Amygdala (tissue), 56 donors: ENCODE measurements at regions not wholly inside any gene's neighbourhood (a gene's known extent, or its start where the extent isn't known, plus 50 kb on each side); places are given as distances from the start of the nearest gene placed in this dataset.
"Not testable (repeated sequence)": the region's sequence is repeated elsewhere in the genome, so short reads cannot be mapped to it uniquely, and the experiment has no call there.

ENCODE experiments used
- DNase-seq, 56 donors: peaks; one replicate each; lab custom pipeline; 2025; lab: John Stamatoyannopoulos, UW

DNA sequence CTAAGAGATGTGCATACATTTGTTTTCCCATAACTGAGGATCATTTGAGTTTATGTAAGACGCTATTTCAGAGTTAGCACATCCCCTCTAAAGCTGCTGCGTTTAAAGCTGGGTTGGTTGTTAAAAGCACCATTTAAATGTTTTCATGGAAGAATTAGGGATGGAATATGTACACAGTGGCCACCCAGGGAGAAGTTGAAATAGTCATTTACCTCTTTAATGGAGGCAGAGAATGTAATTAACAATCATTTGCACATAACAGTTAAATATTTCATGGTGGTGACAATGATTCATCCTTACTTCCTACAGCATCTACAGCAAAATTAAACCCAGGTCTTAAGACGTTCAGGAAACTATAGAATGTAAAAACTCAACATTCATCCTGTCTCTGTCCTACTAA lies 100.3 kb downstream of the KIF4B start:
- no peak for DNase-seq

DNA sequence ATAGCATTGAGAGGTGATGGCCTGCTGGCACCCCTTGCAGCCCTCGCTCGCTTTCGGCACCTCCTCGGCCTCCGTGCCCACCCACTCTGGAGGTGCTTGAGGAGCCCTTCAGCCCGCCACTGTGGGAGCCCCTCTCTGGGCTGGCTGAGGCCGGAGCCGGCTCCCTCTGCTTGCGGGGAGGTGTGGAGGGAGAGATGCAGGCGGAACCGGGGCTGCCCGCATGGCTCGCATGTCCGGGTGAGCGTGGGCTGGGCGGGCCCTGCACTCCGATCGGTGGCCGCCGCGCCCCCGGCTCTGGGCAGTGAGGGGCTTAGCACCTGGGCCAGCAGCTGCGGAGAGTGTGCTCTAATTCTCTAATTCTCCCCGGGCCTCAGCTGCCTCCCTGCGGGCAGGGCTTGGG lies 101.1 kb downstream of the KIF4B start:
- DNase-seq: no peak

DNA sequence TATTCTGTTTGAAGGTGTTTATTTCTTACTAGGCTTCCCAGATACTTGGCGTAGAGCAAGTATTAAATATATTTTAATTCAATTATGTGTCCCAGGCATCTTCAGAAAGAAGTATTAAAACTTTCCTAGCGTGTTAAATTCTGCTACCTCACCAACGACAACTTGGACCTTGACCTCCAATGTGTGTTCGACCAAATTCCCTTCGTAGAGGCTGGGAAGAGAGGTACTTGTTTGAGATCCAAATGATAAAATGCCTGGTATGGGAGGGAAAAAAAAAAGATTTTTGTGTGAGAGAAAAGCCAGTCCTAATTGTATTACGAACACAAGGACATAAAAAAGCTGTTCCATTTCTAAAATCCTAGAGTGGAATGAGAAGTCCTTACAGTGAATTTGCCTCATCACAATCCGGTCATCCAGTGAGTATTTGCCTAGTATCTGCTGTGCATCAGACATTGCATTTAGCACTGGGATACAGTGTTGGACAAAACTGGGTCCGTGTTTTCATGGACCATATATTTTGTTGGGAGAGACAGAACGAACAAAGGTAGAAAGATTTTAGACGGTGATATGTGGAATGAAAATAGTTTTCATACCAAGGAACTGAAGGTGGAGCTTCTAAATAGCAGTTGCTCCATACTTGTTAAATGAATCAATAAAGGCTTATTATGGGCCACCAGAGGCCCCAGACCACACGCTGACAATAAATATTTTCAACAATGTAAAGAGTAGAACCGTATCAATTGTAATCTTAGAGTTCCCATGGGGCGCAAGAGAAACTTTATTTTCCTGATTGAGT lies 103.1 kb downstream of the KIF4B start:
- no peak for DNase-seq

DNA sequence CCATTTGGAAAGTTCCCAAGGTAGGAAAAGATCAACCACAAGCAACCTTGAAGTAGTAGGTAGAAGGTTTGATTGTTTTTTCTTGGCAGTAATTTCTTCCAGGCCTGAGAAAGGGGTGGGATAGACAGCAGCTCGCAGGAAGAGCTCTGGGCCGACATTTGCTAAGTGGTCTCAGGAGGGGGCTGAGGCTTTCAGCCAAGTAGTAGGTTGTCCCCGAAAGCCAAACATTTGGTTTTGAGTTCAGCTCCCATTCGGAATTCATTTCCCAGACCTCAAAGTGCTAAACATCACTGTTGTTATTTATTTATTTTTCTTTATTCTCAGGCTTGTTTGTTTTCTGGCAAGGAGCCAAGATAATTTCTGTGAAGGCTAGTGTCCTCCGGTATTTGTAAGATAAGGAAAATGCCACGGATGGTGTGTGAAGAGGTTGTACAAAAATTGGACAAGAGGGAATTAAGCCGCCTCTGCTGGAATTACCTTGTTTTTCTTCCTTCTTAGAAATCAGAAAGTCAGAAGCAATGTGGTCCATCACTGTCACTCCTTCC lies 112.1 kb downstream of the KIF4B start:
- DNase-seq: no peak

DNA sequence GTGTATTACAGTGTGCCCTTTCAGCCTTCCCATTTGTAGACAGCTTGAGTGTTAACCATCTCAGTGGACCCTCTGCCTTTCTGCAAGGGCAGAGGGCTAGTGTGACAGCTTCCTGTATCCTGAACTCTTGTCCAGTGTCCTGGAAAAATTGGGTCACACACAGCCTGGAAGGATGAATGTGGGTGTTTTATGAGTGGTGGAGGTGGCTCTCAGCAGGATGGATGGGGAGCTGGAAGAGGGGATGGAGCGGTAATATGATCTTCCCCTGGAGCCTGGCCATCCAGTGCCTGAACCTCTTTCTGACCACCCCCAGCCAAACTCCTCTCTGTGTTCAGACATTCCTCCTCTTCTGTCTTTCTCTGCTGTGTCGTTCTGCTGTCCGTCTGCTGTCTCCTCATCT lies 113.0 kb downstream of the KIF4B start:
- no peak for DNase-seq

DNA sequence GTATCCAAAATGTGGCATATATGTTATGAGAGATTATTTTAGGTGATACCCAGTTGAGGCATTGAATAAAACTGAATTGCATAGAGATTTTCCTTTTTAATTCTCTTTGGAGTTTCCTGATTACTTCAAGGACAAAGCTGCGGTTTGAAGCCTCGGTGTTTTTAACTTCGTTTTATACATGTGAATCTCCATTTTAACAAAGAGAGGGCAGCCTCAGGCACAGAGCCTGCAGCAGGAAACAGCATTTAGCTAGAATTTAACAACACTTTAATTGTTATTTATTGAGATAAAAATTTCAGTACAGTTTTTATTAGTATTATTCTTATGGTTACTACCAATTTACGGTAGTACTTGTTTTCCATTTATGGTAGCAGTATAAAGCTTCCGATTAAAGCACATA lies 114.0 kb downstream of the KIF4B start:
- DNase-seq: no peak

DNA sequence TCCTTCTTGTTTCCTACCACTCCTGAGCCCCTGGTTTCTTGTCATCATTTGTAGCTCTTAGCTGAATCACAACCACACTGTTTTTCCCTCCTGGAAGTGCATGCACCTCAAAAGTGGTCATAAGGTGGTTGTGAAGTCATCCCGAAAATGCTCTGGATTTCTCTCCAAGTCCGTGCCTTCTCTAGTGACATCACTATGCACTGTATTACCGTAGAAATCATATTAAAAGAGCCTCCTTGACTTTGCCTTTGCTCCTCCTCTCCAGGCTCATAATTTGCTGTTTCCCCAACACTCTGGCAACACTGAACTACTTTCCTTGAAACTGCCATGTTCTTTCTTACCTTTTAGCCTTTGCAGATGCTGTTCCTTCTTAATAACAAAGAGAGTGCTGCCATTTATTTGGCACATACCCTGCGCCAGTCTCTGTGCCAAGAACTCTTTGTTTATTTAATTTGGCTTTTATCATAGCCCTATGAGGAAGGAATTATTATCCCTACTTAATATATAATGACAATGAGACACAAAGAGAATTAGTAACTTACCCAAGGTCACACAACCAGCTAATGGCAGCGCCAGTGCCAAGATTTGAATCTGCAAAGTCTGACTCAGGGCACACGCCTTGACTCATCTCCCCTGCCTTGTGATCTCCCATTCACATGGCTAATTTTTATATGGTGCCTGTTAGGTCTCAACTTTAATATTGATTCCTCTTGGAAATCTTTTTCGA lies 115.4 kb downstream of the KIF4B start:
- DNase-seq: no peak

DNA sequence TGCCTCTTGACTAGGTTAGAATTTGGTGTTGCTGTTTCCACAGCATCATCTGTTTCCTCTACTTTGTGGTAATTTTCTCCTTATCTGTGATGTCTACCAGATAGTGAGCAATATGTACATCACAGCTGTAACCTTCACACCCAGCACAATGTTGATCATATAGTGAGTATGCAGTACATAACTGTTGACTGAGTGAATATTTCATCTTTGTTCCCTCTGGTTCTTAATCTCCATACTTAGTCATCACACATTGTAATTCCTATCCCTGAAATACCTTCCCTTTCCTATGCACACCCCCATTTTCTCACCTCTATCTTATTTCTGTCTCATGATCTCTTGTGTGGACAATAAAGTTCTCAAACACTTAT lies 115.9 kb downstream of the KIF4B start:
- DNase-seq: no peak

DNA sequence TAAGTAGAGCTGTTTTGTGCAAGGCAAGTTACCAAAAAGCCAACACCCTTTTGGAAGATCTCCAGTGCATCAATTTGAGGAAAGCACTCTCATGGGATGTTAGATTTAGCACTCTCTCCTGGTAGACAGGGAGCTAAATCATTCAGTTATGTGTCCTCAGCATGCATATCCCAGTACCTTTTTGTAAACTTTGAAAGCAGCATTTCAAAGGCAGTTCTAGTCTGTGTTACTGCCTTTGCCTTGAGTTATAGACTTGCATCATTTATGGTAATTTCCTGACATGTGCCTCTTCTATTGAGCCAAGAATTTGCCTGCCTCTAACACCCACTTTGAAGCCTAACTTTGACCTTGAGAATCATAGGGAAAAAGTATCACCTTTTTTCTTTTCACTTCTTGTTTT lies 120.6 kb downstream of the KIF4B start:
- DNase-seq: no peak

DNA sequence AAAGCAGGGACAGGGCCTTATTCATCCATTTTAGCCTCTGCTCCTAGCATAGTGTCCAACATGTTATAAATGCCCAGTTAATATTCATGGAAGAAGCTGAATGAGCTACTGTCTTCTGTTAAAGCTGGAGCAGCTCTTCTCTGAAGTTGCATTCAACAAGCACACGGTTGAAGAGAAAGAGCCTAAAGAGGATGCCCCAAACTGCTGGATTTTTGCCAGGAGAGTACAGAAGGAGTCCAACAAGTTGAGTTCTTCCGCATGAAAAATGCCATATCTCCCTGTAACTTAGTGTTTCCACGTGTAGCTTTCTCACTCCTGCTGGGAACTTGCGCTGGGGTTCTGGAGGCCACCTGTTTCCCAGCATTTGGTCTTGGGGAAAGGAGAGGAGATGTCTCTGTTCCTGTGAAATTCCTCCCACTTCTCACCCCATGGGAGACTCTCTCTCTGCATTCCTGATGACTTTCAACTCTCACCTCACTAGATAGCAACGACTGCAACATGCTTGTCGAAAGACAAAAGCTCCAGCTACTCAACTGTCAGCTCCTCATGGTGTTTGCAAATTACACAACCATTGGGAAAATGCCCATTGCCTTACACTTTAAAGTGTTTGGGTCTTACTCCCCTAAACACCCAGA lies 122.8 kb downstream of the KIF4B start:
- peak in 1 of 56 donors; percentile 2 for DNase-seq

DNA sequence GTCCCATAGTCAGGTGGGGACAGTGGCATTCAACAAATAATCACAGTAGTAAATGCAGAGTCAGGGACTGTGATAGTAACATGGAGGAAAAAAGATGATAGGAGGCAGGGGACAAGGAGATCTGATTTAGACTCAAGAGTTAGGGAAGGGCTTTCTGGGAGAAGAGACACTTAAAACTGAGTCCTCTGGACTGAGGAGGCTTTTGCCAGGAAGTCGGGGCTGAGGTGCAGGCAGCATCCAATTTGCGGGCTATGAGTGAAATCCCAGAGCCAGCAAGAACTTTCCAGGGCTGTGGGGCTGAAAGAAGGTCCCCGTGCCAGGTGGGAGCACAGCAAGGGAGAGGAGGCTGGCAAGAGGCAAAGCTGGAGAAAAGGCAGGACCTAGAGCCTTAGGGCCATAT lies 124.1 kb downstream of the KIF4B start:
- DNase-seq: no peak

DNA sequence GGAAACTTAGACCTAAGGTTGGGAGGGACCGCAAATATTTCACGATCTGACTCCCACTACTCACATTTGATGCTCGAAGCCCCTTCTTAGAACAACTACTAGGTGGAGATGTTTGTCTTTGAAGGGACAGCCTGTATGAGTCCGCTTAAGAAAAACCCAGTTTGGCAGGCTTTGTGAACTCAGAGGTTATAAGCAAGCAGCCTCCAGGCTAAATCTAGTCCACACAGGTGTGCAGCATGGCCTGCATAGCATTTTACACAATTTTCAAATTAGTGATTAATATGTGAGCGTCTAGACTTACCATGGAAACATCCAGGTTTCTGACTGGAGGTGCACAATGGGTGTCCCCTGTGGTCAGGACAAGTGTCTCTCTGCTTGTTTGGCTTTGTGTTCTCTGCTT lies 127.1 kb downstream of the KIF4B start:
- no peak for DNase-seq

DNA sequence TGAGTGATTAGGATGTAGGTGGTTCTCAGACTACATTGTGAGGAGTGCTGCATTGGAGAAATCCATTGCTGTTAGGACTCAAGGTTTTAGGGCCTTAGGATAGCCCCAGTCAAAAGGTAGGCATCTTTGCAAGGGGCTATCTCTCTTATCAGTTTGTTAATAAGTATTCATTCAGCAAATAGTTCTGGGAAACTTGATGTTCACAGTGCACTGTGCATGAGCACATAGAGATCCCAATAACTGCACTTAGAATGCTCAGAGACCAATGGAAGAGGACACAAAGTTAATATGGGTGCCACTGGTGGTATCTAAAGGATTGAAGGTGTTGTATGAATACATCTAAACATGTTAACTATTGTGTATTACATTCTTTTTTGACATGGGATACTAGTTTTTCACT lies 131.4 kb downstream of the KIF4B start:
- DNase-seq: no peak

DNA sequence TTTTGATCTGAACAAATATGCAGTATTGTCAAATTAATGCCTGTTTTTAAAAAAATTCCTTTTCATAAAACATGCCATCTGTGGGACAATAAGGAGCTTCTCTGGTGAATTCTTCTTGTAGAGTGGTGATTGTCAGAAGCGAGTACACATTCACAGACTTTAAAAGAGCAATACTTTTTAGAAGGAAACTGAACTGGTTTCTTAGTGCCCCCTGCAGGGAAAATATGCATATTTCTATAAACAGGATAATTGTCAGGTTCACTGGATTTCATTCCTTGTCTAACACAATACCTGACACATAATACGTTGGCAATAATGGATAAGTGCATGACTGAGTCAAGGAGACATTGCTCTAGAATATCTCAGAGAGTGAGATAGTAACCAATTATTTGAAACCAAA lies 133.7 kb downstream of the KIF4B start:
- no peak for DNase-seq

DNA sequence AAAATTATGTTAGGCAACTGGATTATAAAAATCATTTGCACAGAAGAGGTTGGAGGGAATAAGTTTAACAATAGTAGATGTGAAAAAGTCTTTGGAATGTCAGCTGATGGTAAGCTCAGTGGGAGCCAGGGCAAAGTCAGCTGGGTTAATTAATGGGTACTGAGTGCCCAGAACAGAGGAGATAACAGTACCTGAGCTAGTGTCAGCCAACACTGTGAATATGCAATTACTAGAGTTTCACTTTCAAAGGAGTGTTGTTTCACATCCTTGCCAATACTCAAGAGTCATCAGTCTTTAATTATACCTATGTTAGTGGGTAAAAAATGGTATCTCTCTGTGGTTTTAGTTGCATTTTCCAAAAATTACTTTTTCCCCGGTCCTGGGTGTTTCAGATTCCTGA lies 135.1 kb downstream of the KIF4B start:
- DNase-seq: no peak

DNA sequence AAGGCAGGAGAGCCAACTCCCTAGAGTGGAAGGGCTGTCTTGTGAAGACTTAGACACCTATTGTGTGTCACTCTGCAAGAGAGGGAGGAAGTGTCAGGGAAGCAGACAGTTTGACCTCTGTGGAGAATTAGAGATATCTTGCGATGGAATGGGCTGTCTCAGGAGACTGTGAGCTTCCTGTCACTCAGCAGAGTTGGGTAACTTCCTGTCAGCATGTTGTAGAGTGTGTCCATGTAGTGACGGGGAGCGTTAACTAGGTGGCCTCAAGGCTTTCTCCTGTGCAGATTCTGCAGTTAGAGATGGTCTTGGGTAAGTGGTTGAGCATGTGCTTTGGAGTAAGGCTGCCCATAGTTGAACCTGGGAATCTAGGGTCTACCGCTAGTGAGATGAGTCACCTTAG lies 136.5 kb downstream of the KIF4B start:
- no peak for DNase-seq

DNA sequence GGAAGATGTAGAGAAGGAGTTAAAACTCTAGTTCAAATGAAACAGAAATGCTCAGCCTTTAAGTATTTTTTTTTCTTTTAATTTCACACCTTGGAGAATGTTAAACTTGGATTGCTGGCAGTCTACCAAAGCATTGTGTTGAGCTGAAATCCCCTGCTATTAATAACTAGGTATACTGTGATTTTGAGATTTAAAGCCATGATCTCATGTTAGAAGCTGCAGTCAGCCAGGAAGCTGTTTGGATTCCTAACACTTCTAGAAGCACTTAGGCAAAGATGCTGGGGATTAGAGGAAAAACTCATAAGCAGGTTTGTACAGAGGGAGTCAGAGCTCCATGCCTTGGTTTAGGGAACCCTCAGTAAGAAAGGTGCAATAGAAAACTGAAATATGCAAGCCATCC lies 141.4 kb downstream of the KIF4B start:
- no peak for DNase-seq

DNA sequence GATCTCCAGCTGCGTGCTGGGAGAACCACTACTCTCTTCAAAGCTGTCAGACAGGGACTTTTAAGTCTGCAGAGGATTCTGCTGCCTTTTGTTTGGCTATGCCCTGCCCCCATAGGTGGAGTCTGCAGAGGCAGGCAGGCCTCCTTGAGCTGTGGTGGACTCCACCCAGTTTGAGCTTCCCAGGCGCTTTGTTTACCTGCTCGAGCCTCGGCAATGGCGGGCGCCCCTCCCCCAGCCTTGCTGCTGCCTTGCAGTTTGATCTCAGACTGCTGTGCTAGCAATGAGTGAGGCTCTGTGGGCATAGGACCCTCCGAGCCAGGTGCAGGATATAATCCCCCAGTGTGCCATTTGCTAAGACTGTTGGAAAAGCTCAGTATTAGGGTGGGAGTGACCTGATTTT lies 149.5 kb downstream of the KIF4B start:
- not testable (repeated sequence) for DNase-seq

DNA sequence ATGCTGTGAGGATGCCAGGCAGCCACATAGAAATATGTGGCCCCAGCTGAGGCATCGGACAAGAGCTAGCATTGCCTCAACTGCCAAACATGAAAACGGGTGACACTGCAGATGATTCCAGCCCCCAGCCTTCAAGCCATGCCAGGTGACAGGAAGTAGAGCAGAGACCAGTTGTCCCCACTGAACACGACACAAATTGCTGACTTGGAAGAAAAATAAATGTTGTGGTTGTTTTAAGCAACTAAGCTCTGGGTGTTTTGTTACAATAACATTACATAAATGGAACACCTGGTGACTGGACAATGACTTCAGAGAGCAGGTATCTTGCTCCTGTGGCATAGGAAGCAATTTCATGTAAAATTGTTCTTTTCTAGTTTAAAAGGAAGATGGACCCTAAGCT lies 154.2 kb downstream of the KIF4B start:
- DNase-seq: no peak

DNA sequence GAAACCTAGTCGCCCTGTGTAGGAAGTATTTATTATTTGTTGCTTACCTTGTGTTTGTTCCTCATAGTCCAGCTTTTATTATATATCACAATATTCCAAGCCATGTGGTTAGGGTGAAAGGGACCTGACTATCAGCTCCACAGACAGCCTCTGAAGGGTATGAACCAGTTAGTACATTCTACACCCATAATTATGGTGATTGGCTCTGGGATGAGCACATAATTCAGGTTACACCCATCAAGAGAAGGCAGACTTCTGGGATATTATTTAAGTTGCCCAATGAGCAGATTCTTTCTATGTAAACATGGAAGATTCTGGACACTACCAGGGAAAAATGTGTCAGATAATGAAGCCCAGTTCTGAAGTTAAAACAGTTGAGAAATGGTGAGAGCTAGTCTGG lies 168.0 kb downstream of the KIF4B start:
- no peak for DNase-seq

DNA sequence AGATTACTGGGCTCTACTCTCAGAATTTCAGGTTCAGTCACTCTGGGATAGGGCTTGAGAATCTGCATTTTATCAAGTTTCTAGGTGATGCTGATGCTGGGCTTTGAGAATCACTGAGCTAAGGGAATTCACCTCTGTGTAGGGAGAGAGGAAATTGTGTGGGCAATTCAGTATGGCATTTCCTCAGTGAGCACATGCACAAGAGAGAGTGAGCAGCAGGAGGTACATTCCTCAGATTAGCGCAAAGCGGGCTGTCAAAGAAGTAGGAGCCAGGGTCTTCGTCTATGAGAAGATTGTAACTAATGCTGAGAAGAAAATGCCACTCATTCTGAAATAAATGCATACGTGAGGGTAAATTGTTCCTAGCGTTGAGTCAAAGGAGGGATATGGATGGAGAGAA lies 175.9 kb downstream of the KIF4B start:
- DNase-seq: no peak

DNA sequence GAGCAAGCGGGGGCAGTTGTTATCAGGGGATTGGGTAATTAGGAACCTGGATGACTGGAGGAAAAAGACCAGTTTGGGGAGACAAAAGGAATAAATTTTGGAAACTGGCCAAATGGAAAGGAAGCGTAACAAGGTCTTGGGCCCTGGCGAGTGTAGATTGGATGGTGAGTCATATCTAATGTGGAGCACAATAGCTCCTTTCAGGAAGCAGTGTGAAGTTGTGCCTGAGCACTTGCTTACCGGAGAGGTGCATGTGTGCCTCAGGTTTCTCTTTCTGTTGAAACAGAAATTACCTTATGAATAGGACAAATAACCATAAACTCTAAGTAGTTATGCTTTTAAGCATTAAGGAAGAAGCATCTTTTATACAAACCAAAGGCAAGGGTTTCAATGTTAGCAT lies 176.4 kb downstream of the KIF4B start:
- DNase-seq: no peak
